ENCODE measurements at regions not wholly inside any gene's neighbourhood (a gene's known extent, or its start where the extent isn't known, plus 50 kb on each side); places are given as distances from the start of the nearest gene placed in this dataset.

GRCh38 chr6:77403424-77403823 is 59.9 kb downstream of the HTR1B start:
- Mint-ChIP-seq H3K27me3 (ENCODE audit: low read depth in 2 of 2) (no peaks in the 10 kb centered on the region), H3K4me3 (no peak overlapping the region), H3K36me3 (peaks cover 8% of the 10 kb centered on the region), H3K27ac (no peak overlapping the region), H3K4me1 (no peaks in the 10 kb centered on the region), H3K9me3 (peaks cover 7 to 13% of the 10 kb centered on the region in 2 donors)
- DNase-seq (no peak), ATAC-seq (no peak)
- no peak overlapping the region for H3K4me3 ChIP-seq (ENCODE audit: low read length)
- H3K36me3 ChIP-seq (ENCODE audit: control insufficient read depth, insufficient read depth, low read length): no peaks in the 10 kb centered on the region
- no peaks in the 10 kb centered on the region for H3K27me3 ChIP-seq (ENCODE audit: control insufficient read depth, insufficient read depth, low read length)
- H3K4me1 ChIP-seq (ENCODE audit: control insufficient read depth, insufficient read depth, low read length): no peaks in the 10 kb centered on the region
- H3K27ac ChIP-seq (ENCODE audit: low read length): no peak overlapping the region
- H3K9me3 ChIP-seq (ENCODE audit: control insufficient read depth, insufficient read depth, low read length): no peaks in the 10 kb centered on the region
- intact Hi-C loops (cut with micrococcal nuclease): no loop called here
- TF ChIP-seq, protein P1, sequence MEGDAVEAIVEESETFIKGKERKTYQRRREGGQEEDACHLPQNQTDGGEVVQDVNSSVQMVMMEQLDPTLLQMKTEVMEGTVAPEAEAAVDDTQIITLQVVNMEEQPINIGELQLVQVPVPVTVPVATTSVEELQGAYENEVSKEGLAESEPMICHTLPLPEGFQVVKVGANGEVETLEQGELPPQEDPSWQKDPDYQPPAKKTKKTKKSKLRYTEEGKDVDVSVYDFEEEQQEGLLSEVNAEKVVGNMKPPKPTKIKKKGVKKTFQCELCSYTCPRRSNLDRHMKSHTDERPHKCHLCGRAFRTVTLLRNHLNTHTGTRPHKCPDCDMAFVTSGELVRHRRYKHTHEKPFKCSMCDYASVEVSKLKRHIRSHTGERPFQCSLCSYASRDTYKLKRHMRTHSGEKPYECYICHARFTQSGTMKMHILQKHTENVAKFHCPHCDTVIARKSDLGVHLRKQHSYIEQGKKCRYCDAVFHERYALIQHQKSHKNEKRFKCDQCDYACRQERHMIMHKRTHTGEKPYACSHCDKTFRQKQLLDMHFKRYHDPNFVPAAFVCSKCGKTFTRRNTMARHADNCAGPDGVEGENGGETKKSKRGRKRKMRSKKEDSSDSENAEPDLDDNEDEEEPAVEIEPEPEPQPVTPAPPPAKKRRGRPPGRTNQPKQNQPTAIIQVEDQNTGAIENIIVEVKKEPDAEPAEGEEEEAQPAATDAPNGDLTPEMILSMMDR (IDR thresholded peaks at IDR 0.05): no peak

DNA sequence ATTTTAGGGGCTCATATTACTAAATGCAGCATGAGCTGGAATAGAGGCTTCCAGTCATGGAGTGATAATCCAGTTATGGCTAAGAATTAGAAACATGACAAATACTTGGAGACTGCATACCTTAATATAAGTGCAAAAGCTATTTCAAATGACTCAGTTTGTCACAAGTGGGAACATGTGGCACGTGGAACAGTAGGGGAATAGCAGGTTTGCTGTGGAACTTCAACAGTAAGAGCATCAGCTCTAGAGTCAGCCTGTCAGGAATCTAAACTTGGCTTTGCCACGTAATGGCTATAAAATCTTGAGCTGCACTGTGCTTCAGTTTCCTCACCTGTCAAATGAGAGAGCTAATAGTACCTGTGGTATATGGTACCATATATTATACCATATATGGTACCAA is 62.1 kb downstream of the HTR1B start:
- no peaks in the 10 kb centered on the region for H3K4me1 Mint-ChIP-seq
- Histone ChIP-seq H3K9me3 (ENCODE audit: control insufficient read depth, insufficient read depth, low read length) (no peaks in the 10 kb centered on the region), H3K4me3 (ENCODE audit: low read length) (no peak overlapping the region), H3K27ac (ENCODE audit: low read length) (no peak overlapping the region), H3K27me3 (ENCODE audit: control insufficient read depth, insufficient read depth, low read length) (no peaks in the 10 kb centered on the region), H3K4me1 (ENCODE audit: control insufficient read depth, insufficient read depth, low read length) (no peaks in the 10 kb centered on the region), H3K36me3 (ENCODE audit: control insufficient read depth, insufficient read depth, low read length) (no peaks in the 10 kb centered on the region)
- no peaks in the 10 kb centered on the region for H3K27me3 Mint-ChIP-seq (ENCODE audit: low read depth in 2 of 2)
- intact Hi-C loops (cut with micrococcal nuclease): no loop called here
- no peak overlapping the region for H3K4me3 Mint-ChIP-seq
- ATAC-seq (no peak), DNase-seq (no peak)
- H3K27ac Mint-ChIP-seq: no peak overlapping the region
- WGBS (ENCODE audit: insufficient coverage): 90% methylated on average over 2 of the region's 2 CpGs
- TF ChIP-seq, protein P1 (IDR thresholded peaks at IDR 0.05): no peak
- peaks cover 9 to 18% of the 10 kb centered on the region in 2 donors for H3K9me3 Mint-ChIP-seq
- peaks cover 8% of the 10 kb centered on the region for H3K36me3 Mint-ChIP-seq

- H3K4me3 ChIP-seq (ENCODE audit: low read length): no peak overlapping the region
- H3K9me3 Mint-ChIP-seq: peaks cover 7 to 17% of the 10 kb centered on the region in 2 donors
Measured at GRCh38 chr6:77397561-77397960, 65.7 kb downstream of the HTR1B start.

DNA sequence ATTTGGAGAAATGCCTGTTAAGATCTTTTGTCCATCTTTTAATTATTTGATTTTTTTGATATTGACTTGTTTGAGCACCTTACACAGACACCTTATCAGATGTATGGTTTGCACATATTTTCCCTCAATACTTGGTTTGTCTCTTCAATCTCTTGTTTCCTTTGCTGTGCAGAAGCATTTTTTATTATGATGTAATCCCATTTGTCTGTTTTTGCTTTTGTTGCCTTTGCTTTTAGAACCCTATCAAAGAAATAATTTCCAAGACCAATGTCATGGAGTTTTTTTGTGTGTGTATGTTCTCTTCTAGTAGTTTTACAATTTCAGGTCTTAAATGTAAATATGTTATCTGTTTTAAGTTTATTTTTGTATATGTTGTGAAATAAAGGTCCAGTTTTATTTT is 73.9 kb downstream of the HTR1B start:
- TF ChIP-seq, protein P1 (IDR thresholded peaks at IDR 0.05): no peak

More at GRCh38 chr6:77397561-77397960, 65.7 kb downstream of the HTR1B start:
- no peaks in the 10 kb centered on the region for H3K9me3 ChIP-seq (ENCODE audit: control insufficient read depth, insufficient read depth, low read length)
- TF ChIP-seq, protein P1 (IDR thresholded peaks at IDR 0.05): no peak
- no peak overlapping the region for H3K27ac ChIP-seq (ENCODE audit: low read length)
- no peaks in the 10 kb centered on the region for H3K36me3 ChIP-seq (ENCODE audit: control insufficient read depth, insufficient read depth, low read length)
- H3K36me3 Mint-ChIP-seq: no peaks in the 10 kb centered on the region
- H3K4me1 Mint-ChIP-seq: no peaks in the 10 kb centered on the region
- no peak overlapping the region for H3K4me3 Mint-ChIP-seq
- no peaks in the 10 kb centered on the region for H3K27me3 Mint-ChIP-seq (ENCODE audit: low read depth in 2 of 2)
- ATAC-seq: no peak
- no peaks in the 10 kb centered on the region for H3K27me3 ChIP-seq (ENCODE audit: control insufficient read depth, insufficient read depth, low read length)
- no peaks in the 10 kb centered on the region for H3K4me1 ChIP-seq (ENCODE audit: control insufficient read depth, insufficient read depth, low read length)
- DNase-seq: no peak
- intact Hi-C loops (cut with micrococcal nuclease): no loop called here
- H3K27ac Mint-ChIP-seq: no peak overlapping the region
- WGBS (ENCODE audit: insufficient coverage): 69% methylated on average over 1 of the region's 1 CpG

More for the DNA sequence above, 73.9 kb downstream of the HTR1B start:
- no peak overlapping the region for H3K4me3 Mint-ChIP-seq
- no peak overlapping the region for H3K27ac Mint-ChIP-seq
- no peak overlapping the region for H3K27ac ChIP-seq (ENCODE audit: low read length)
- DNase-seq: no peak
- H3K36me3 ChIP-seq (ENCODE audit: control insufficient read depth, insufficient read depth, low read length): no peaks in the 10 kb centered on the region
- no peaks in the 10 kb centered on the region for H3K27me3 Mint-ChIP-seq (ENCODE audit: low read depth in 2 of 2)
- no peak for ATAC-seq
- H3K9me3 Mint-ChIP-seq: peaks cover 10 to 31% of the 10 kb centered on the region in 2 donors
- intact Hi-C loops (cut with micrococcal nuclease): no loop called here
- H3K27me3 ChIP-seq (ENCODE audit: control insufficient read depth, insufficient read depth, low read length): no peaks in the 10 kb centered on the region
- H3K9me3 ChIP-seq (ENCODE audit: control insufficient read depth, insufficient read depth, low read length): no peaks in the 10 kb centered on the region
- H3K4me3 ChIP-seq (ENCODE audit: low read length): no peak overlapping the region
- no peaks in the 10 kb centered on the region for H3K4me1 Mint-ChIP-seq
- no peaks in the 10 kb centered on the region for H3K4me1 ChIP-seq (ENCODE audit: control insufficient read depth, insufficient read depth, low read length)
- H3K36me3 Mint-ChIP-seq: no peaks in the 10 kb centered on the region

All from natural killer cell (primary cell).